ENCODE measurements at regions not wholly inside any gene's neighbourhood (a gene's known extent, or its start where the extent isn't known, plus 50 kb on each side); places are given as distances from the start of the nearest gene placed in this dataset.
A peak's percentile ranks its signal among the peaks of the same experiment; 100 is the strongest.

GRCh38 chr16:5971924-5972323, 874.3 kb upstream of the EEF2KMT start:
- Histone ChIP-seq H3K27me3 (ENCODE audit: control insufficient read depth, insufficient read depth, low read length) (no peaks in the 10 kb centered on the region), H3K79me2 (ENCODE audit: control insufficient read depth, insufficient read depth, low read length) (no peaks in the 10 kb centered on the region), H3K9ac (ENCODE audit: insufficient read depth, low read length) (no peak overlapping the region), H3K4me3 (replicated peaks in 1 of 4; ENCODE audit: control extremely low read depth in 1 of 4, insufficient read depth in 1 of 4, low read depth in 3 of 4, low read length in 4 of 4) (no peak overlapping the region), H3K36me3 (ENCODE audit: control insufficient read depth, insufficient read depth, low read length) (no peaks in the 10 kb centered on the region), H3K4me1 (ENCODE audit: control insufficient read depth, extremely low read depth, insufficient read depth, low read length) (no peaks in the 10 kb centered on the region), H3K4me2 (ENCODE audit: extremely low read depth, insufficient read depth, low read length) (no peak overlapping the region), H4K20me1 (ENCODE audit: control insufficient read depth, extremely low read depth, insufficient read depth, low read length) (no peaks in the 10 kb centered on the region), H3K27ac (ENCODE audit: insufficient read depth, low read length) (no peak overlapping the region), H3K9me3 (ENCODE audit: control insufficient read depth, insufficient read depth, low read depth, low read length) (no peaks in the 10 kb centered on the region), H2AFZ (ENCODE audit: low read length) (no peak overlapping the region)
- TF ChIP-seq EZH2 (IDR thresholded peaks at IDR 0.05; ENCODE audit: low read length, missing control alignments) (no peak), CTCF (conservative IDR thresholded peaks at IDR 0.05 in 1 of 2, IDR thresholded peaks at IDR 0.05 in 1 of 2; ENCODE audit: low read depth in 1 of 2, low read length in 2 of 2) (no peak)
- DNase-seq (ENCODE audit: low read depth in 2 of 2) = peak in 1 of 2 donors; percentile 34

DNA sequence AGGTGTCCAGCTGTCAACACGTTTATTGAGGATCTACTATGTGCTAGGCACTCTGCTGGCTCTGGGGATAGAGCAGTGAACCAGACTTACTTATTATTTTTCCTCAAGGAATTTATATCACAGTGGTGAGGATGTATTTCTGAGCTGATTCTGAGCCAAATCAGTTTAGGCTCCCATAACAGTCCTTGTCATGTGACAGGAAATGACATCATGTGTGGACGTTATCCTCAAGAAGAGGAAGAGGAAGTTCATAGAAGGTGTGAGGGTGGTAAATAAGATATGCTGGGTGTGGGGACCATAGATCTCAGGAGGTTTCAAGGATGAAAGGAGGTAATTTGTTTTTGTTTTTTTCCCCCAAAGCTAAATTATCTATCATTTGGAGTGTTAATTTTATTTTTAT, 873.5 kb upstream of the EEF2KMT start:
- no peaks in the 10 kb centered on the region for H3K4me1 ChIP-seq (ENCODE audit: control insufficient read depth, extremely low read depth, insufficient read depth, low read length)
- H3K36me3 ChIP-seq (ENCODE audit: control insufficient read depth, insufficient read depth, low read length) = no peaks in the 10 kb centered on the region
- H3K9ac ChIP-seq (ENCODE audit: insufficient read depth, low read length) = no peak overlapping the region
- H3K4me2 ChIP-seq (ENCODE audit: extremely low read depth, insufficient read depth, low read length) = no peak overlapping the region
- H3K27me3 ChIP-seq (ENCODE audit: control insufficient read depth, insufficient read depth, low read length) = no peaks in the 10 kb centered on the region
- no peaks in the 10 kb centered on the region for H4K20me1 ChIP-seq (ENCODE audit: control insufficient read depth, extremely low read depth, insufficient read depth, low read length)
- H3K27ac ChIP-seq (ENCODE audit: insufficient read depth, low read length) = no peak overlapping the region
- no peaks in the 10 kb centered on the region for H3K9me3 ChIP-seq (ENCODE audit: control insufficient read depth, insufficient read depth, low read depth, low read length)
- H3K4me3 ChIP-seq (replicated peaks in 1 of 4; ENCODE audit: control extremely low read depth in 1 of 4, insufficient read depth in 1 of 4, low read depth in 3 of 4, low read length in 4 of 4) = no peak overlapping the region
- DNase-seq (ENCODE audit: low read depth in 2 of 2) = no peak
- no peak overlapping the region for H2AFZ ChIP-seq (ENCODE audit: low read length)
- TF ChIP-seq CTCF (conservative IDR thresholded peaks at IDR 0.05 in 1 of 2, IDR thresholded peaks at IDR 0.05 in 1 of 2; ENCODE audit: low read depth in 1 of 2, low read length in 2 of 2) (no peak), EZH2 (IDR thresholded peaks at IDR 0.05; ENCODE audit: low read length, missing control alignments) (no peak)
- H3K79me2 ChIP-seq (ENCODE audit: control insufficient read depth, insufficient read depth, low read length) = no peaks in the 10 kb centered on the region

GRCh38 chr16:5966004-5966403, 868.4 kb upstream of the EEF2KMT start:
- no peak for DNase-seq (ENCODE audit: low read depth in 2 of 2)
- H3K4me2 ChIP-seq (ENCODE audit: extremely low read depth, insufficient read depth, low read length) = no peak overlapping the region
- no peak overlapping the region for H3K4me3 ChIP-seq (replicated peaks in 1 of 4; ENCODE audit: control extremely low read depth in 1 of 4, insufficient read depth in 1 of 4, low read depth in 3 of 4, low read length in 4 of 4)
- H3K36me3 ChIP-seq (ENCODE audit: control insufficient read depth, insufficient read depth, low read length) = no peaks in the 10 kb centered on the region
- no peak overlapping the region for H3K27ac ChIP-seq (ENCODE audit: insufficient read depth, low read length)
- no peak overlapping the region for H2AFZ ChIP-seq (ENCODE audit: low read length)
- no peaks in the 10 kb centered on the region for H3K79me2 ChIP-seq (ENCODE audit: control insufficient read depth, insufficient read depth, low read length)
- no peak overlapping the region for H3K9ac ChIP-seq (ENCODE audit: insufficient read depth, low read length)
- no peaks in the 10 kb centered on the region for H3K4me1 ChIP-seq (ENCODE audit: control insufficient read depth, extremely low read depth, insufficient read depth, low read length)
- no peaks in the 10 kb centered on the region for H3K27me3 ChIP-seq (ENCODE audit: control insufficient read depth, insufficient read depth, low read length)
- H3K9me3 ChIP-seq (ENCODE audit: control insufficient read depth, insufficient read depth, low read depth, low read length) = no peaks in the 10 kb centered on the region
- no peaks in the 10 kb centered on the region for H4K20me1 ChIP-seq (ENCODE audit: control insufficient read depth, extremely low read depth, insufficient read depth, low read length)
- no peak for TF ChIP-seq EZH2 (IDR thresholded peaks at IDR 0.05; ENCODE audit: low read length, missing control alignments)
- no peak for TF ChIP-seq CTCF (conservative IDR thresholded peaks at IDR 0.05 in 1 of 2, IDR thresholded peaks at IDR 0.05 in 1 of 2; ENCODE audit: low read depth in 1 of 2, low read length in 2 of 2)

All from fibroblast of lung (primary cell).